RWPE1 (cell line): ENCODE measurements at regions not wholly inside any gene's neighbourhood (a gene's known extent, or its start where the extent isn't known, plus 50 kb on each side); places are given as distances from the start of the nearest gene placed in this dataset.

ENCODE experiments used
- CTCF ChIA-PET: fragments of 350-600 bp; sonication (Branson Sonifier 250); formaldehyde crosslinking; extraction: SDS; loops from one replicate; lab custom pipeline; 2021; lab: Yijun Ruan, JAX
- POLR2A ChIA-PET: fragments of 400-600 bp; formaldehyde crosslinking; extraction: SDS; loops from one replicate; lab custom pipeline; 2020; ENCODE audit warnings: antibody characterized with exemption; ENCODE audit not compliant: low non-redundant PET; lab: Yijun Ruan, JAX
- DNase-seq: peaks from one replicate; pipeline ENCODE4 v3.0.0; 2012; ENCODE audit warnings: low spot score
- H3K27ac ChIP-seq: fragments of 450-650 bp; 2 replicates; pipeline ENCODE4 v1.5.1; 2017
- CTCF ChIP-seq: fragments of 450-650 bp; conservative IDR thresholded peaks from 2 replicates; pipeline ENCODE4 v1.5.1; 2017; ENCODE audit warnings: low read depth, mild to moderate bottlenecking

- ChIA-PET CTCF (no interaction called here), POLR2A (no interaction called here)
- no peak for DNase-seq
- H3K27ac ChIP-seq, result no peak overlapping the region
- TF ChIP-seq CTCF, result no peak
Measured at GRCh38 chr13:93080166-93080565, 146.4 kb upstream of the GPC6 start.

GRCh38 chr13:93080587-93080986 is 146.0 kb upstream of the GPC6 start:
- CTCF ChIA-PET, result no interaction called here
- no peak overlapping the region for H3K27ac ChIP-seq
- no peak for DNase-seq
- no peak for TF ChIP-seq CTCF
- POLR2A ChIA-PET, result no interaction called here

- no peak for TF ChIP-seq CTCF
- ChIA-PET POLR2A (no interaction called here), CTCF (interaction anchor here (0.6 kb wide), 2 partner anchors 67 to 627 kb away, joined by 3 to 4 read pairs; no protein-coding TSS in a partner anchor)
- no peak overlapping the region for H3K27ac ChIP-seq
- no peak for DNase-seq
Measured at GRCh38 chr13:93086329-93086728, 140.3 kb upstream of the GPC6 start.

- ChIA-PET POLR2A (no interaction called here), CTCF (interaction anchor here (0.6 kb wide), 1 partner anchor 19 kb away, joined by 4 read pairs; no protein-coding TSS in a partner anchor)
- H3K27ac ChIP-seq, result no peak overlapping the region
- no peak for DNase-seq
- TF ChIP-seq CTCF, result no peak
Measured at GRCh38 chr13:93098972-93099371, 127.6 kb upstream of the GPC6 start.

- ChIA-PET POLR2A (no interaction called here), CTCF (no interaction called here)
- no peak overlapping the region for H3K27ac ChIP-seq
- no peak for DNase-seq
- TF ChIP-seq CTCF, result no peak
Measured at GRCh38 chr13:93101226-93101734, 125.3 kb upstream of the GPC6 start.

GRCh38 chr13:93104270-93104669 is 122.3 kb upstream of the GPC6 start:
- no peak for DNase-seq
- ChIA-PET POLR2A (no interaction called here), CTCF (no interaction called here)
- no peak for TF ChIP-seq CTCF
- H3K27ac ChIP-seq, result no peak overlapping the region
